HL-60 (cell line): ENCODE measurements at regions not wholly inside any gene's neighbourhood (a gene's known extent, or its start where the extent isn't known, plus 50 kb on each side); places are given as distances from the start of the nearest gene placed in this dataset.

Experiments
- DNase-seq, 2 experiments: peaks; one replicate each; pipeline ENCODE4 v3.0.0-alpha.2; 2010 to 2020; ENCODE audit warnings: low read depth in 1 of 2, low spot score in 1 of 2
- H3K27ac ChIP-seq: fragments of 250-450 bp; sonication (Bioruptor Pico); replicated peaks from 2 replicates; pipeline ENCODE4 v1.5.1; 2020; ENCODE audit warnings: mild to moderate bottlenecking, moderate library complexity
- H3K27me3 ChIP-seq: fragments of 250-450 bp; sonication (Bioruptor Pico); 2 replicates; pipeline ENCODE4 v1.5.1; 2021; ENCODE audit warnings: mild to moderate bottlenecking, moderate library complexity; ENCODE audit not compliant: insufficient read depth, poor library complexity, severe bottlenecking
- H3K4me3 ChIP-seq: replicated peaks from 2 replicates; pipeline ENCODE4 v1.5.1; 2011; ENCODE audit warnings: mild to moderate bottlenecking, control low read depth, low read length; ENCODE audit not compliant: insufficient read depth
- CTCF ChIP-seq: IDR thresholded peaks from one replicate; pipeline ENCODE4 v1.5.1; 2011; ENCODE audit warnings: low read length, control low read depth, inconsistent platforms; ENCODE audit not compliant: insufficient read depth
- GABPA ChIP-seq: IDR thresholded peaks from 2 replicates; pipeline ENCODE4 v1.6.1; 2012; ENCODE audit warnings: low read depth
- POLR2AphosphoS5 ChIP-seq: IDR thresholded peaks from 2 replicates; pipeline ENCODE4 v1.6.1; 2012; ENCODE audit warnings: low read depth
- REST ChIP-seq: IDR thresholded peaks from 2 replicates; pipeline ENCODE4 v1.6.1; 2012; ENCODE audit warnings: low read depth; ENCODE audit not compliant: insufficient replicate concordance
- SPI1 ChIP-seq: IDR thresholded peaks from 2 replicates; pipeline ENCODE4 v1.6.1; 2012; ENCODE audit warnings: low read depth, mild to moderate bottlenecking, borderline replicate concordance

GRCh38 chr7:130929896-130930659 lies 196.1 kb upstream of the KLF14 start:
- Histone ChIP-seq H3K27me3 (no peaks in the 10 kb centered on the region), H3K4me3 (no peak overlapping the region), H3K27ac (peak overlapping the region; percentile 9)
- DNase-seq = peak in 1 of 2 experiments; percentile 43
- TF ChIP-seq CTCF (no peak), POLR2AphosphoS5 (no peak), REST (no peak), SPI1 (peak; percentile 33; the same call in 1 of the 2 replicates), GABPA (no peak)

DNA sequence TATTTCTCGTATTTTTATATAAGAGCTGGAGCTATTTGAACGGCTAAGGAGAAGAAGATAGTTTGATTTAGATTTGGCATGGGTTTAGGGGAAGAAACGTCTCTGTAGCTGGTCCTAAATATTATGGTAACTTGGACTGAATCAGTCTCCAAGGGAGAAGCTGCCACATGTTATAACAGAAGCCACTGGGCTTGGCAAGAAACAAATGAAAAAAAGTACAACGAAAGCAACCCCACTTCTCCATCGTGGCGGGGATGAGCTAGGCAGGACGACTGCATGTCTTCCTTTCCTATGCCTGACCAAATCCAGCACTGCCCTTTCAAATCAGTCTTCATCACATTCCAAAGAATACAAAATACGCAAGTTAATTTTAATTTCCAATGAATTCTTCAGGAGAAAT lies 196.7 kb upstream of the KLF14 start:
- no peak overlapping the region for H3K4me3 ChIP-seq
- DNase-seq = no peak
- peak overlapping the region; percentile 9 for H3K27ac ChIP-seq
- no peak for TF ChIP-seq GABPA
- TF ChIP-seq REST = no peak
- TF ChIP-seq SPI1 = no peak
- TF ChIP-seq CTCF = no peak
- no peak for TF ChIP-seq POLR2AphosphoS5
- no peaks in the 10 kb centered on the region for H3K27me3 ChIP-seq

GRCh38 chr7:130931423-130931822 lies 197.4 kb upstream of the KLF14 start:
- TF ChIP-seq GABPA (no peak), CTCF (no peak), SPI1 (no peak), REST (no peak), POLR2AphosphoS5 (no peak)
- no peak overlapping the region for H3K4me3 ChIP-seq
- no peaks in the 10 kb centered on the region for H3K27me3 ChIP-seq
- no peak for DNase-seq
- H3K27ac ChIP-seq = no peak overlapping the region
